ENCODE measurements at regions not wholly inside any gene's neighbourhood (a gene's known extent, or its start where the extent isn't known, plus 50 kb on each side); places are given as distances from the start of the nearest gene placed in this dataset.
A peak's percentile ranks its signal among the peaks of the same experiment; 100 is the strongest.
"Not testable (repeated sequence)": the region's sequence is repeated elsewhere in the genome, so short reads cannot be mapped to it uniquely, and the experiment has no call there.

- no peak for DNase-seq
Measured at GRCh38 chr2:116935097-116935814, 879.2 kb upstream of the DDX18 start.

- DNase-seq = no peak
Measured at GRCh38 chr2:116948258-116948657, 866.2 kb upstream of the DDX18 start.

GRCh38 chr2:116949249-116949648 lies 865.2 kb upstream of the DDX18 start:
- DNase-seq = no peak

GRCh38 chr2:116952254-116952653 lies 862.2 kb upstream of the DDX18 start:
- no peak for DNase-seq

GRCh38 chr2:116955646-116956045 lies 858.8 kb upstream of the DDX18 start:
- DNase-seq = no peak

- DNase-seq = no peak
Measured at GRCh38 chr2:116975608-116976007, 838.9 kb upstream of the DDX18 start.

- peak; percentile 10 for DNase-seq
Measured at GRCh38 chr2:116979916-116980764, 834.4 kb upstream of the DDX18 start.

- no peak for DNase-seq
Measured at GRCh38 chr2:116987447-116987846, 827.0 kb upstream of the DDX18 start.

GRCh38 chr2:116988303-116988702 lies 826.2 kb upstream of the DDX18 start:
- no peak for DNase-seq

- DNase-seq = no peak
Measured at GRCh38 chr2:117019357-117019756, 795.1 kb upstream of the DDX18 start.

- DNase-seq = no peak
Measured at GRCh38 chr2:117027646-117028045, 786.8 kb upstream of the DDX18 start.

- DNase-seq = not testable (repeated sequence)
Measured at GRCh38 chr2:117028708-117029107, 785.8 kb upstream of the DDX18 start.

GRCh38 chr2:117055499-117056375 lies 758.8 kb upstream of the DDX18 start:
- no peak for DNase-seq

GRCh38 chr2:117056376-117056748 lies 758.1 kb upstream of the DDX18 start:
- no peak for DNase-seq

- DNase-seq = no peak
Measured at GRCh38 chr2:117057016-117057415, 757.5 kb upstream of the DDX18 start.

GRCh38 chr2:117058366-117058765 lies 756.1 kb upstream of the DDX18 start:
- no peak for DNase-seq

- no peak for DNase-seq
Measured at GRCh38 chr2:117064021-117064420, 750.5 kb upstream of the DDX18 start.

- DNase-seq = no peak
Measured at GRCh38 chr2:117065912-117066311, 748.6 kb upstream of the DDX18 start.

GRCh38 chr2:117067900-117068299 lies 746.6 kb upstream of the DDX18 start:
- no peak for DNase-seq

- no peak for DNase-seq
Measured at GRCh38 chr2:117068371-117068770, 746.1 kb upstream of the DDX18 start.

- no peak for DNase-seq
Measured at GRCh38 chr2:117071556-117072102, 742.9 kb upstream of the DDX18 start.

GRCh38 chr2:117074756-117075155 lies 739.7 kb upstream of the DDX18 start:
- DNase-seq = no peak

- DNase-seq = no peak
Measured at GRCh38 chr2:117085256-117085655, 729.2 kb upstream of the DDX18 start.
